HFF-Myc (cell line): ENCODE measurements at regions not wholly inside any gene's neighbourhood (a gene's known extent, or its start where the extent isn't known, plus 50 kb on each side); places are given as distances from the start of the nearest gene placed in this dataset.

Experiments used
- DNase-seq: peaks from one replicate; pipeline ENCODE4 v3.0.0-alpha.2; 2011; ENCODE audit warnings: low read depth; ENCODE audit errors: extremely low read depth
- H3K4me3 ChIP-seq: replicated peaks from 2 replicates; pipeline ENCODE4 v1.5.1; 2011; ENCODE audit warnings: low read depth, mild to moderate bottlenecking, control low read depth, low read length
- CTCF ChIP-seq: IDR thresholded peaks from 2 replicates; pipeline ENCODE4 v1.5.1; 2012; ENCODE audit warnings: mild to moderate bottlenecking, low read depth, low read length, control low read depth; ENCODE audit errors: missing control alignments

DNA sequence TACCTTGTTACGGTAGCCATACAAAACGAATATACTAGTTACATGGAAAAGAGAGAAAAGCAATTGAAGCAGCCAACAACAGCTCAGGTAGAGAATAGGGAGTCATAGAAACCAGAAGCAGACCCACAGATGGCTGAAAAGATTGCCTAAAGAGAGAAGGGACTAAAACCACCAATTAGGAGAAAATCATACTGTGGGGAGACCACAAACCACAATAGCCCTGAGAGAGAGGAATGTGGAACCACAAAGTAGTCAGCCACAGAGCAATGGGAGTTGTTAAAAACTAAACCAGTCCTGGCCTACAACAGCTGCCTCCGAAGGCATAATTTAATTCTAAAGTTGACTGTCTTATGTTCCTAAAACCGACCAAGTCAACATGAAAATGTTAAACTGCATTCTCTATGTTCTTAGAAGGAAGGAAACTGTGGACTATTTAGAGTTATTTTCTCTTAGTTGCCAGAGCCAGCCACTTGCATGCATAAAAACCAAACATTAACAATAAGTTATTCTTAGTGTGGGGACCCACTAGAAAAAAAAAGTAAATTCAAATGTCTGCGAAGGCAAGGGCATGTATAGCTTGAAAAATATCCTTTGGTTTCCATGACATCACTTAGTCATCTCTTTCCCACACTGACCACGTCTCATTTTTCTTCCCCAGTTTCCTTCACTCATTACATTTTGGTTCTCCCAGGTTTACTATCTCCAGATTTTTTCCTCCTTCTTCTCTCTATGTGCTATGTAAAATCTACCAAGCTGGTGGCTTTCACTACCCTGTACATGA lies 398.1 kb downstream of the NOVA1 start:
- no peak for TF ChIP-seq CTCF
- DNase-seq: no peak
- no peak overlapping the region for H3K4me3 ChIP-seq

- DNase-seq: no peak
- no peak for TF ChIP-seq CTCF
These were observed 398.7 kb downstream of the NOVA1 start for GRCh38 chr14:26199096-26199495.

DNA sequence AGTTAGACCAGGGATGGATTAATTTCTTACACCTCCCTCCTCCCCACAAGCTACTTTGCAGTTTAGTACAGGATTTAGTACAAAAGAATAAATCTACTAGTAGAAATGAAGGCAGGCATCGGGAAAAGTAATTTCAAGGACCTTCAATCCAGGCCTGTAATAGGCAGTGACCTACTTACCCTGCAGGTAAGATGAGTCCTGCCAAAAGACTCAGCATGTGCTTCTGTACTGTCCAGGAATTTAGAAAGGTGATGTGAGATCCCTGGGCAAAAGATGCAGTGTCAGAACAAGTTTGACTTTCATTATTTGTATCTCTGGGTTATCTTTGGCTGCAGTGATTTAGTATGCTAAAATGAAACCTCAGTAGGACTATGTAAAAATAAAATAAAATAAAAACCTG lies 403.0 kb downstream of the NOVA1 start:
- no peak overlapping the region for H3K4me3 ChIP-seq
- no peak for TF ChIP-seq CTCF
- DNase-seq: no peak

More at GRCh38 chr14:26199096-26199495, 398.7 kb downstream of the NOVA1 start:
- H3K4me3 ChIP-seq: no peak overlapping the region

- no peak for TF ChIP-seq CTCF
- DNase-seq: no peak
- no peak overlapping the region for H3K4me3 ChIP-seq
These were observed 406.2 kb downstream of the NOVA1 start for GRCh38 chr14:26191671-26192070.

- no peak for DNase-seq
- no peak for TF ChIP-seq CTCF
- H3K4me3 ChIP-seq: no peak overlapping the region
These were observed 406.7 kb downstream of the NOVA1 start for GRCh38 chr14:26191123-26191522.

GRCh38 chr14:26190646-26191045 lies 407.2 kb downstream of the NOVA1 start:
- H3K4me3 ChIP-seq: no peak overlapping the region
- TF ChIP-seq CTCF: no peak
- DNase-seq: no peak
